WTC11 (cell line): ENCODE measurements at regions not wholly inside any gene's neighbourhood (a gene's known extent, or its start where the extent isn't known, plus 50 kb on each side); places are given as distances from the start of the nearest gene placed in this dataset.

Experiments used
- CREM ChIP-seq: sonication (generic); formaldehyde crosslinking; IDR thresholded peaks from 2 replicates; pipeline ENCODE4 v1.8.1; 2022; ENCODE audit warnings: mild to moderate bottlenecking, missing genetic modification reagents, moderate library complexity
- CTCF ChIP-seq: fragments of 200-600 bp; IDR thresholded peaks from 2 replicates; pipeline ENCODE4 v1.8.0; 2022; ENCODE audit warnings: antibody characterized with exemption
- ELF4 ChIP-seq: sonication (generic); formaldehyde crosslinking; IDR thresholded peaks from 2 replicates; pipeline ENCODE4 v1.8.1; 2022; ENCODE audit warnings: low read depth, mild to moderate bottlenecking, moderate library complexity, missing genetic modification reagents
- FOXJ3 ChIP-seq: sonication (generic); formaldehyde crosslinking; IDR thresholded peaks from 2 replicates; pipeline ENCODE4 v1.9.0; 2021; ENCODE audit warnings: missing genetic modification reagents, mild to moderate bottlenecking, borderline replicate concordance
- FOXP4 ChIP-seq: sonication (generic); formaldehyde crosslinking; IDR thresholded peaks from 2 replicates; pipeline ENCODE4 v1.8.0; 2022; ENCODE audit warnings: mild to moderate bottlenecking, missing genetic modification reagents
- MAX ChIP-seq: sonication (generic); formaldehyde crosslinking; IDR thresholded peaks from 2 replicates; pipeline ENCODE4 v1.8.0; 2022; ENCODE audit warnings: mild to moderate bottlenecking, missing genetic modification reagents
- MYBL2 ChIP-seq: sonication (generic); formaldehyde crosslinking; IDR thresholded peaks from 2 replicates; pipeline ENCODE4 v1.8.1; 2023; ENCODE audit warnings: mild to moderate bottlenecking, moderate library complexity, missing genetic modification reagents
- NFYB ChIP-seq: sonication (generic); formaldehyde crosslinking; conservative IDR thresholded peaks from 2 replicates; pipeline ENCODE4 v1.8.0; 2022; ENCODE audit warnings: low read depth, missing genetic modification reagents
- NR3C1 ChIP-seq: sonication (generic); formaldehyde crosslinking; conservative IDR thresholded peaks from 2 replicates; pipeline ENCODE4 v1.8.1; 2023; ENCODE audit warnings: low read depth, mild to moderate bottlenecking, missing genetic modification reagents
- PREB ChIP-seq: sonication (generic); formaldehyde crosslinking; IDR thresholded peaks from 2 replicates; pipeline ENCODE4 v1.8.1; 2022; ENCODE audit warnings: mild to moderate bottlenecking, missing genetic modification reagents, moderate library complexity, borderline replicate concordance
- ZNF121 ChIP-seq: sonication (generic); formaldehyde crosslinking; IDR thresholded peaks from 2 replicates; pipeline ENCODE4 v1.8.0; 2023; ENCODE audit warnings: missing genetic modification reagents
- ZNF232 ChIP-seq: sonication (generic); formaldehyde crosslinking; IDR thresholded peaks from 2 replicates; pipeline ENCODE4 v1.8.0; 2022; ENCODE audit warnings: mild to moderate bottlenecking, missing genetic modification reagents
- ZNF512 ChIP-seq: sonication (generic); formaldehyde crosslinking; IDR thresholded peaks from 2 replicates; pipeline ENCODE4 v1.8.1; 2022; ENCODE audit warnings: missing genetic modification reagents, borderline replicate concordance

DNA sequence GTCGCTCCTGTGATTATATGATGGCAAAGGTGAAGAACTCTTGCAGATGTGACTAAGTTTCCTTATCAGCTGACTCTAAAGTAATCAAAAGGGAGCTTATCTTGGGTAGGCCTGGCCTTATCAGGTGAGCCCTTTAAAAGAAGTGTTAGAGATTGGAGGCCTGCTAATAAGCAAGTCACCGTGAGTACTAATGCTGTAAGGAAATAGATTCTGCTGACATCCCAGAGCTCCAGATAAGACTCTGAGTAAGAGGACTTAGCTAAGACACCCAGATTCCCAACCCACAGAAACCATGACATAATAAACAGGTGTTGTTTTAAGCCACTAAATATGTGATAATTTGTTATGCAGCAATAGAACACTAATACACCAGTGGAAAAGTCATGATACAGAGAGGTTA, 99.9 kb upstream of the FAM20A start:
- no peak for TF ChIP-seq ZNF121 (CRISPR knock-in tag)
- TF ChIP-seq CTCF, result no peak
- no peak for TF ChIP-seq MAX (CRISPR knock-in tag)
- TF ChIP-seq ELF4 (CRISPR knock-in tag), result no peak
- TF ChIP-seq PREB (CRISPR knock-in tag), result no peak
- no peak for TF ChIP-seq FOXP4 (CRISPR knock-in tag)
- no peak for TF ChIP-seq MYBL2 (CRISPR knock-in tag)
- no peak for TF ChIP-seq NR3C1 (CRISPR knock-in tag)
- TF ChIP-seq NFYB (CRISPR knock-in tag), result no peak
- no peak for TF ChIP-seq CREM
- TF ChIP-seq ZNF512 (CRISPR knock-in tag), result no peak
- no peak for TF ChIP-seq FOXJ3 (CRISPR knock-in tag)
- TF ChIP-seq ZNF232 (CRISPR knock-in tag), result no peak
